Muscle of arm (tissue), 1 donor: ENCODE measurements at regions not wholly inside any gene's neighbourhood (a gene's known extent, or its start where the extent isn't known, plus 50 kb on each side); places are given as distances from the start of the nearest gene placed in this dataset.
"Not testable (repeated sequence)": the region's sequence is repeated elsewhere in the genome, so short reads cannot be mapped to it uniquely, and the experiment has no call there.

Experiments used
- DNase-seq: peaks from one replicate; pipeline ENCODE4 v3.0.0-alpha.2; 2013

- DNase-seq: no peak
Measured at GRCh38 chr6:8659404-8660189, 224.3 kb upstream of the SLC35B3 start.

- no peak for DNase-seq
Measured at GRCh38 chr6:8658416-8658815, 223.1 kb upstream of the SLC35B3 start.

DNA sequence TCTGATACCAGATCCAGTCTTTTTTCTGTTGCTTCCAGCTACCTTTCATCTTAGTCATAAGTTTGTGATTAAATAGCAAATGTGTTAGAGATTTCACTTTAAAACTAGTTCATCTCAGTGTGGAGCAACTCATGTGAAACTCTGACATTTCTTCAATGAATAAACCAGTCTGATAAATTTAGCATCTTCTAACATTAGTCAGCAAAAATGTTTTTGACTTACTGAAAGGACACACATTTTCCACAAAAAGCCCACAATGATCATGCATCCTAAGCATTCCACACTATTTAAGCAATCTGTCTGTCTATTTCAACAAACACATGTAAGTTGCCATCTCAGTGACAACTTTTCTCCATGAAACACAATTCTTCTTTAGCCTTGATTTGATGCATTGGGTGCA lies 222.2 kb upstream of the SLC35B3 start:
- DNase-seq: no peak

GRCh38 chr6:8655670-8656454 lies 220.5 kb upstream of the SLC35B3 start:
- DNase-seq: no peak

GRCh38 chr6:8652710-8653109 lies 217.4 kb upstream of the SLC35B3 start:
- no peak for DNase-seq

DNA sequence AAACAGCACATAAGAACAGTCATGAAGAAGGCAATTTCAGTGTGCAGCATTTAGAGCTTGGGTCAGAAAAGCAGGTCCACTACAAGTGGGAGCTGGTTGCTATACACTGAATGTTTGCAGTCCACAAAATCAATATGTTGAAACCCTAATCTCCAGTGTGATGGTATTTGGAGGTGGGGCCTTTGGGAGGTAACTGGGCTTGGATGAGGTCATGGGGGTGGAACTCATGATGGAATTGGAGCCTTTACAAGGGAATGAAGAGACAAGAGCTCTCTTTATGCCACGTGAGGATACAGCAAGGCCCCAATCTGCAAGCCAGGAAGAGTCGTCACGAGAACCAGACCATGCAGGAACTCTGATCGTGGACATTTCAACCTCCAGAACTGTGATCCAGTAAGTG lies 216.7 kb upstream of the SLC35B3 start:
- DNase-seq: no peak

DNA sequence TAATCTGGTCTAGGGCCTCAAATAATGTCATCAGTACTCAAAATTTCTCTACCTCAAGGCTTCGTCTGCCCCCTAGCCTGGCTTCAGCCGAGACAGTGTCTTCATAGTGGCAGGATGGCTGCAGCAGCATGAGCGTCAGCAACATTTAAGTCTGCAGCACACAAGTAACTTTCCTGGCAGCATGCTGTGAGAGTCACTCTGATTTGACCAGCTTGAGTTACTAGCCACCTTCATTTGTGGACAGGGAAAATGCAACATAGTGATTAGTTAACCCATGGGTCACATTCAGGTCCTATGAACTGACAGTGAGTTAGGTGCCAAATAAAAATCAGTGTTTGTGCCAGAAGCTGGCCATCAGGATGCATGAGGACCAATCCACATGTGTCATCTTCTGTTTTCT lies 209.9 kb upstream of the SLC35B3 start:
- no peak for DNase-seq

- no peak for DNase-seq
Measured at GRCh38 chr6:8644306-8644705, 209.0 kb upstream of the SLC35B3 start.

DNA sequence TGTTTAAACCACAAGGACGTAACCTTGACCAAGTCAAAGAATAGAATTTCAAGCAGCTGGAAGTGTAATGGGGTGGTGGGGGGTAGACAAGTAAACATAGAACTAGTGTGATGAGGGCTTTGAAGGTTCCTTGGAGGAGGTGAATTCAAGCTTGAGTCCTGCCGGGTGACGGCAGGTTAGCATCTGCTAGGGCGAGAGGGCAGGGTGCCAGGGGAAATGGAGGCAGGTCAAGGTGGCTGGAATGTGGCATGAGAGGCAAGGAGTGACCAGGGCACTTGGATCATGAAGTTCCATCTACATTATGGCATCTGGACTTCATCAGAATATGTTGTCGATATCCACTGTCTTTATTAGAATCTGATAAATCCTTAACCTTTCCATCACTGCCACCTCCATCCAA lies 207.5 kb upstream of the SLC35B3 start:
- no peak for DNase-seq

GRCh38 chr6:8642131-8642530 lies 206.8 kb upstream of the SLC35B3 start:
- no peak for DNase-seq

DNA sequence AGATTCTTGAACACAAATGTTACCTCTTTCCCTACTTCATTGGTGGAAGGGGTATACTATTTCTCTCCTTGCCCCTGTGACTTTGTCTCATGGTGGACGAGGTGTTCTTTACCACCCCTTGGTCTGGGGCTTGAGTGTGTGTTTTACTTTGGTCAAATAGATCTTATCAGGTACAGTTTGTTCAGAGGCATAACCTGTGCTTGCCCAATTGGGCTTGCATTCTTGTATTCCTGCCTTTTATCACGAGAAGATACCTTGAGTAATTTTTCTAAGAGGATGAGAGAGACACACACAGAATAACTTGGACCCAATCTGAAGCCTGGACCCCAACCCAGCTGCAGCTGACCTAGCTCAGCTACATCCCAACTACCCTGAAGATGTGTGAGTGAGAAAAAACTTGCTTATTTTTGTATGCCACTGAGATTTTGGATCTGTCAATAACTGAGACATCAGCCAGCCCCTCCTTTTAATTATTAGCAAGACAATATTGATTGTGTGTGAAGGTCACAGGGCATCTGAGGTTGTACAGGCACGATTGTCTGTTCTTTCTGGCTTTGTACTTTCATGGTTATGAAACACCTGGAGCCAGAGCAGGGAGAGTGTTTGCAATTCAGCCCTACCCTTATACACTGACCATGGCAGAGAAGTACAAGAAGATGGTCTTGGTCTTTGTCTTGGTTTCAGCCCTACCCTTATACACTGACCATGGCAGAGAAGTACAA lies 204.7 kb upstream of the SLC35B3 start:
- no peak for DNase-seq

GRCh38 chr6:8637896-8638597 lies 202.7 kb upstream of the SLC35B3 start:
- DNase-seq: no peak

- no peak for DNase-seq
Measured at GRCh38 chr6:8633762-8634161, 198.4 kb upstream of the SLC35B3 start.

DNA sequence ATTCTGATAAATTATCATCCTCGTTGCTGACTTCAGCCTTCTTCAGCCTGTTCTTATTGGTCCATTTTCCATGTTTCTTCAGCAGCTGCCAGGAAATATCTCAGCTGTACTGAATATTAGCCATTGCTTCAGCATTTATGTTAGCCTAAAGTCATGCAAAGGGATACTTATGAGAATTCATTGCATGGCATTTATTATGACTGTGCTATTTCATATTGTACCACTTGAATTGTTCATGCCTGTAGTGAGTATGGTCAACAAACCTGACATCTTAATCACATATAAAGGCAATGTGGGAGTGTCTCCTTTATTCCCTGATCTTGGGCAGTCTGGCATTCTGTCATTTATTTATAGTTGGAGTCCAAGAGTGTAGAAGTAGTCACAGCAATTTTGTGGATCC lies 193.4 kb upstream of the SLC35B3 start:
- DNase-seq: no peak

GRCh38 chr6:8628063-8628462 lies 192.7 kb upstream of the SLC35B3 start:
- DNase-seq: no peak

- no peak for DNase-seq
Measured at GRCh38 chr6:8627085-8627861, 191.9 kb upstream of the SLC35B3 start.

DNA sequence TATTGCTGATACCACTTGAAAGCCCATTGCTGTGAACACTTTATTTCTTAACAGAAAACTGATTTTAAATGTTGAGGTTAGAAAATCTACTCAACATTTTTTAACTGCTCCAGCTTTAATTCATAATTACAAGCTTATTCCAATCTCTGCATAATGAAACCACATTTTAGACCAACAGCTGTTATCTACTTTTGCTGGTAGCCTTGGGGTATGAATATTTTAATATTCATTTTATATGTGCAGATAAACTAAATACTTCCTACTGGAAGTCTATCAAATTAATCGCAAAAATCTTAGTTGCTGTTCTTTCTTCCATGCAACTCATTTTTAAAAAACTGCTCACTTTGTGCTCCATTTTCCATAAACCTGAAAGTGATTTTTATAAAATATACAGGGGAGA lies 189.3 kb upstream of the SLC35B3 start:
- DNase-seq: no peak

- DNase-seq: no peak
Measured at GRCh38 chr6:8623441-8623840, 188.1 kb upstream of the SLC35B3 start.

GRCh38 chr6:8619853-8620252 lies 184.5 kb upstream of the SLC35B3 start:
- DNase-seq: no peak

- not testable (repeated sequence) for DNase-seq
Measured at GRCh38 chr6:8619408-8619807, 184.1 kb upstream of the SLC35B3 start.

DNA sequence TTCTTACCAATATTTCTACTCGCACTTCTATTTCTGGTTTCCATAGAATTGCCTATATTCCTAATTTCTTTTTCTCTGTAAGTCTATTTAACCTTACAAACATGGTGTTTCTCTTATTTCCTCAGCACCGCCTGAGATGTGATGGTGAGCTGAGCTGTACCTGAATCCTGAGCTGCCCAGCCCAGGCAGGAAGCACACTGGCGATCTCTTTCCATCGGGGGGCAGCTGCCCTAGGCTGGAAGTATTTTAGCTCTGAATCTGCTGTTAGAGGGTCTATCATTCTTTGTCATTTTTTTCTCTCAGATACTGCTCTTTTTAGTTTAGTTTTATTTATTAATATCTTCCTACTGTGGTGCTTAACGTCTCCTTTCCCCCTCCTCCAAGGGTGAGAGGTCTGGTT lies 173.4 kb upstream of the SLC35B3 start:
- DNase-seq: no peak
